Tibial nerve (tissue), 4 donors: ENCODE measurements at regions not wholly inside any gene's neighbourhood (a gene's known extent, or its start where the extent isn't known, plus 50 kb on each side); places are given as distances from the start of the nearest gene placed in this dataset.
"Not testable (repeated sequence)": the region's sequence is repeated elsewhere in the genome, so short reads cannot be mapped to it uniquely, and the experiment has no call there.

Experiments used
- EP300 ChIP-seq, 2 donors: sonication (generic); formaldehyde crosslinking; IDR thresholded peaks; one replicate each; pipeline ENCODE4 v1.6.1; 2017; ENCODE audit warnings: antibody characterized with exemption in 2 of 2, mild to moderate bottlenecking in 1 of 2
- POLR2A ChIP-seq, 2 donors: fragments of 450-650 bp; IDR thresholded peaks; one replicate each; pipeline ENCODE4 v1.6.1; 2017; ENCODE audit warnings: antibody characterized with exemption in 2 of 2, mild to moderate bottlenecking in 2 of 2, moderate library complexity in 2 of 2
- TF ChIP-seq, protein P1 (sequence below), 5 experiments: fragments of 200-600 bp in 3 of 5; fragments of 450-650 bp in 2 of 5; sonication (generic) in 3 of 5; IDR thresholded peaks; one replicate each; pipeline ENCODE4 v1.5.1; 2016 to 2019; ENCODE audit warnings: antibody characterized with exemption in 5 of 5, mild to moderate bottlenecking in 3 of 5, moderate library complexity in 2 of 5

DNA sequence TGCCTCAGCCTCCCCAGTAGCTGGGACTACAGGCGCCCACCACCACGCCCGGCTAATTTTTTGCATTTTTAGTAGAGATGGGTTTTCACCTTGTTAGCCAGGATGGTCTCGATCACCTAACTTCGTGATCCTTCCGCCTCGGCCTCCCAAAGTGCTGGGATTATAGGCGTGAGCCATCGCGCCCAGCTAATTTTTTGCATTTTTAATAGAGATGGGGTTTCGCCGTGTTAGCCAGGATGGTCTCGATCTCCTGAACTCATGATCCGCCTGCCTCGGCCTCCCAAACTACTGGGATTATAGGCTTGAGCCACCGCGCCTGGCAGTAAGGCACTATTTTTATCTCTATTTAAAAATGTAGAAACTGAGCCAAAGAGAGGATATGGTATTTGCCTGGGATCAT is 1660.2 kb downstream of the SPATA31A7 start:
- TF ChIP-seq, protein P1, sequence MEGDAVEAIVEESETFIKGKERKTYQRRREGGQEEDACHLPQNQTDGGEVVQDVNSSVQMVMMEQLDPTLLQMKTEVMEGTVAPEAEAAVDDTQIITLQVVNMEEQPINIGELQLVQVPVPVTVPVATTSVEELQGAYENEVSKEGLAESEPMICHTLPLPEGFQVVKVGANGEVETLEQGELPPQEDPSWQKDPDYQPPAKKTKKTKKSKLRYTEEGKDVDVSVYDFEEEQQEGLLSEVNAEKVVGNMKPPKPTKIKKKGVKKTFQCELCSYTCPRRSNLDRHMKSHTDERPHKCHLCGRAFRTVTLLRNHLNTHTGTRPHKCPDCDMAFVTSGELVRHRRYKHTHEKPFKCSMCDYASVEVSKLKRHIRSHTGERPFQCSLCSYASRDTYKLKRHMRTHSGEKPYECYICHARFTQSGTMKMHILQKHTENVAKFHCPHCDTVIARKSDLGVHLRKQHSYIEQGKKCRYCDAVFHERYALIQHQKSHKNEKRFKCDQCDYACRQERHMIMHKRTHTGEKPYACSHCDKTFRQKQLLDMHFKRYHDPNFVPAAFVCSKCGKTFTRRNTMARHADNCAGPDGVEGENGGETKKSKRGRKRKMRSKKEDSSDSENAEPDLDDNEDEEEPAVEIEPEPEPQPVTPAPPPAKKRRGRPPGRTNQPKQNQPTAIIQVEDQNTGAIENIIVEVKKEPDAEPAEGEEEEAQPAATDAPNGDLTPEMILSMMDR (IDR thresholded peaks at IDR 0.05), result not testable (repeated sequence)
- not testable (repeated sequence) for TF ChIP-seq EP300, POLR2A (IDR thresholded peaks at IDR 0.05)
